ENCODE measurements at regions not wholly inside any gene's neighbourhood (a gene's known extent, or its start where the extent isn't known, plus 50 kb on each side); places are given as distances from the start of the nearest gene placed in this dataset.
A peak's percentile ranks its signal among the peaks of the same experiment; 100 is the strongest.

DNA sequence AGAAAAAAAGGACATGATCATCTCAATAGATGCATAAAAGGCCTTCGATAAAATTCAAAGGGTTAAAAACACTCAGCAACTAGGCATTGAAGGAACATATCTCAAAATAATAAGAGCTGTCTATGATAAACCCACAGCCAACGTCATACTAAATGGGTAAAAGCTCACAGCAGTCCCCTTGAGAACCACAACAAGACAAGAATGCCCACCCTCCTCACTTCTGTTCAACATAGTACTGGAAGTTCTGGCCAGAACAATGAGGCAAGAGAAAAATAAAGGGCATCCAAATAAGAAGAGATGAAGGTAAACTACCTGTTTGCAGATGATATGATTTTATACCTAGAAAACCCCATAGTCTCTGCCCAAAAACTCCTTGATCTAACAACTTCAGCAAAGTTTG lies 619.7 kb upstream of the LMCD1 start:
- no peak for DNase-seq (ENCODE audit: low read depth, low spot score)
- H3K27ac ChIP-seq, result no peak overlapping the region

DNA sequence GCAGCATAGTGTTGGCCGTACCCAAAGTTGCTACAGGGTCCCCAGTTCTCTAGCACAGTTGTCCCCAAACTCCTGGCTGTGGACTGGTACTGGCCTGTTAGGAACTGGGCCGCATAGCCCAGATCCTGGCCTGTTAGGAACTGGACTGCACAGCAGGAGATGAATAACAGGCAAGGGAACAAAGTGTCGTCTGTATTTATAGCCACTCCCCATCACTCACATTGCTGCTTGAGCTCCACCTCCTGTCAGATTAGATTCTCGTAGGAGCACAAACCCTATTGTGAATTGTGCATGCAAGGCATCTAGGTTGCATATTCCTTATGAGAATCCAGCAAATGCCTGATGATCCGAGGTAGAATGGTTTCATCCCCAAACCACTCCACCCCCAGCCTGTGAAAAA lies 604.0 kb upstream of the LMCD1 start:
- H3K27ac ChIP-seq, result no peak overlapping the region
- DNase-seq (ENCODE audit: low read depth, low spot score), result no peak

DNA sequence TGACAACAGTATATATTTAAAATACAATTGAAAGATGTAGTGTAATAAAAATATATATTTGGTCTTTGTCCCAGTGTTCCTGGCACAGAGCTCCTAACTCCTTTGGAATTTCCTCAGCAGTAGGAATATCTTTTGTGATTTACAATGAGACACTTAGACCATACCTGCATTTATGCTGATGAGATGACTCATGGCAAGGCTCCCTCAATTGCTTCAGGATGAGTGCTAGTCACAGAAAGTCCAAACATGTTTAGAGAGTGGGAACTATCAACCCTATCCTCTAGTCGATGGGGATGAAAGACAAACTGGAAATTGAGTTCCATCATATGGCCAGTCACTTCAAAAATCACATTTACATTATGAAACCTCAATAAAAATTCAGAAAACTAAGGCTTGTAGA lies 588.3 kb upstream of the LMCD1 start:
- DNase-seq (ENCODE audit: low read depth, low spot score), result no peak

DNA sequence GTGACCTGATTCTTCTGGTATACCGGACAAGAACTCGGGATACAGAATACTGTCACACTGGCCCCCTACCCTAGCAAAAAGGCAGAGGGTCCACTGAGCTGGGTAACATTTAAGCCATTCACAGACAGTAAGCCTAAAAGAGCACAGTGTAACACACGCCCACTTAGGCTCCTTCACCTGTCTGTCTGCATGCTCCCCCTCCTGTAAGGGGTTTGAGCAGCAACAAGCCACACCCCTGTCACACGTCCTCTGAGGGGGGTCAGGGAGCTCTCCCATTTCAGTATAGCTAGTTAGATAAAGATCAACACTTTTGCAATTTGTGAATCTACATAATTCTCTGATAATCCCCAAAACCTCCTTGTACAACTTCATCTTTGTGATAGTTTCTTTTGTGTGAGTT lies 586.3 kb upstream of the LMCD1 start:
- no peak for DNase-seq (ENCODE audit: low read depth, low spot score)
- no peak overlapping the region for H3K27ac ChIP-seq

More for the DNA sequence above, 588.3 kb upstream of the LMCD1 start:
- no peak overlapping the region for H3K27ac ChIP-seq

DNA sequence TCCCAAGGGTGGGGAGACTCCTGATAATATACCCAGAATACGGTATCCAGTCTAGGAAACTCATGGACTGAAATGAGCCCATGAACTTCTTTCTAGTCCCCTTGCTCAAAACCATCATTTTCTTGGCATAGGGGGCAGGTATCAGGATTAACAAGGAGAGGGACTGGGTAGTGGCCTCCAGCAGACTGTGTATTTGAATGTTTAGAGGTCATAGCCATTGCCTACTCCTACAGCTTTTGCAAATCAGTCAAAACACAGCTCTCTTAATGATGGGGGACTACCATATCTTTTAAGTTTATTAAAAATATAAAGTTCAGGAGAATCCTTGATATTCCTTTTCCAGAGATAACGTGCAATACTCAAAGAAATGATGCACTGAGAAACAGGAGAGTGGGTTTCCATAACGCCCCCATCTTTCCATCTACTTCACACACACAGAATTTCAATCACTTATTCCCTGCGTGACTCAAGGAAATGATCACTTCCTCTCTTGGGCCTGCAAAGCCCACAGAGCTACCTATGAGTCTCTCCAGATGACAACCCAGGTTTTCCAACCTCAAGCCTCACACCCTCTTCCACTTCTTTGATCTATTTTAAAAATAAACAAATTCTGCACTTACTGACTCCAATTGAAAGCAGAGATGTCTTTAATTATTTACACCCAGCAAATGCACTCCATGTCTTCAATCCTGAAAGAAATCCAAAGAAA lies 584.0 kb upstream of the LMCD1 start:
- no peak overlapping the region for H3K27ac ChIP-seq
- no peak for DNase-seq (ENCODE audit: low read depth, low spot score)

DNA sequence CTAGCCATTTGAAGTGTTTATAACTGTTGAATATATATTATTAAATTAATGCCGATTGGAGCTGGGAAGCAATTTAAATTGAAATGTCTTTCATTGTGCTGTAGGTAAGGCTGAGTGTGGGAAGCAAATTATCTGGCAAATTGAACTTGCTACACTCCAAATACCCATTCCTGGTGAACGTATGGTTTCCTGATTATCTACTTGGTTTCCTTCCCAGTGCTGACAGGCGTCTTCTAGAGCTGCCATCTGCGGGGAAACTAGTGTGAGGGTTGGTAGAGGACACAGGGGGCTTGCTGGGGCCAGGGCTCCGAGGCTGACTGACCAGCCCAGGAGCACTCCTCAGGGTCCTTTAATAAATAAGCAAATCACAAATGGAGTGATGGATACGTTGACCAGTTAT lies 581.4 kb upstream of the LMCD1 start:
- no peak overlapping the region for H3K27ac ChIP-seq
- DNase-seq (ENCODE audit: low read depth, low spot score), result no peak

DNA sequence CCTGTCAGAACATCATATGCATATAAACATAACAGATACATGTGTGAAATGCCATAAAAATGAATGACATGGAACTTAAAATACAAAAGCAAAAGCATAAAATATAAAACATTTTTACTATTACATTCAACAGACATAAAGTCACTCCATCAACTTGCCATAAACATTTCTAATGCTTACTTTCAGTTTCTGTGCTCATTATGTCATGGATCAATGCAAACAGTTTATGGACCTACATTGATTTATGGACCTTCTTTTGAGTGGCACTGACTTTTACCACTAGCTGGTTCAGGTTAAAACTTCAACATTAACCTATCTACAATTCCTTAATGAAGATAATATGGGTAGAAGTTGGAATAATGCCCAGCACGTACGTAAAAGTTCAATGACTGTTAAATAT lies 577.4 kb upstream of the LMCD1 start:
- no peak for DNase-seq (ENCODE audit: low read depth, low spot score)
- H3K27ac ChIP-seq, result no peak overlapping the region

DNA sequence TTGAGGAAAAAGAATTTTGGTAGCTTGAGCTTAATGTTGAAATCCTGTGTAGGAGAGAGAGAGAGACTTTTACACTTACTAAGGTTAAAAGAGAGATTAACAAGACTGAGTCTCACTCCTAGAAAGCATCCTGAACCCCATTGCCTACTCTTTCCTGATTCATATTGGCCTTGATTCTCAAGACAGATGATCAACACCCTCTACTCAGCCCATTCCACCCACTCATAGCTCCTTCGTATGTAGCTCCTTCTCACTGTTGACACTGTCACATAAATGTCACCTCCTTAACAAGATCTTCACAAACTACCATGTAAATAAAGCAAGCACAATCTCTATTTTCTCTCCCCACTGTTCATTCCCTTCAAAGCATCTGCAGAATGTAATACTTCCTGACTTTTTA lies 574.6 kb upstream of the LMCD1 start:
- no peak overlapping the region for H3K27ac ChIP-seq
- DNase-seq (ENCODE audit: low read depth, low spot score), result no peak

DNA sequence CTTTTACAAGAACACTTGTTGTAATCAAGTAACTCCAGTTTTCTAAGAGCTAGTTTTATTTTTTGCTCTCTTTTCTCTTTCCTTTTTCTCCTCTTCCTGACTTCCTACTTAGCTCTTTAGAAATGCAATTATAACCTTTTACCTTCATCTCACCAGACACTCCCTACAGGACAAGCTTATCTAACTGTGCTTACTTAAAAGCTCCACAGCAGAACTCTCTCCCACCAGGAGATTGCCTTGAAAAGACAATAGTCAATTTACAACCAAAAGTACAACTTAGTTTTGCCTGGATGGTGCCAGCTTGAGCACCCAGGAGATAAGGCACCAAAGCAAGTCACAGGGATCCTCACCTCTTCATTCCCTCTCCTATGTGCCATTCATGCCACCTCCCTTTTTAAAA lies 573.8 kb upstream of the LMCD1 start:
- no peak for DNase-seq (ENCODE audit: low read depth, low spot score)
- no peak overlapping the region for H3K27ac ChIP-seq

DNA sequence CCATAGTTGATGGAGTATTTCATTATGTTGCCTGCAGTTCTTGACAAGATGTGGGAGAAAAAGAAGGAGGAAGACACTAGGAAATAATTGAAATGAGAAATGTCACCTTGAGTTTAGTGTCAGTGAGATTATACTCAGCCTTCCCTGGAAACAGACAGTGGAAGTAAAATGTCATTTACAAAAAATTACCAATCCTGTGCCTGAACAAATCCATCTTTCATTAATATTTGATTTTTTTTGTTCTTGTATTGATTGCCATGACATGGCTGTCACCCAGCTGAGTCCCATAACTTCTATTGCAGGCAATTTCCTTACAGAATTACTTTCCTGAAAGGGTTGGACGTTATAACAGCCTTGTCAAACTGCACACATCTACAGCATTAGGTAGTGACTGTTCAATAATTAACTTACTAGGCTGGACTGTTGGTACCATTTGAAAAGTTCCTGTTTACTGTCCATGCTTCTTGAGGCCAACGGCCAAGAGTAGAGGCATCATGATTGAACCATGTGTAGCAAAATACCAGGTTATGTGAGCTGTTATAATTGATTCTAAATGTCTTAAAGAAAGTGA lies 572.2 kb upstream of the LMCD1 start:
- no peak overlapping the region for H3K27ac ChIP-seq
- DNase-seq (ENCODE audit: low read depth, low spot score), result no peak

DNA sequence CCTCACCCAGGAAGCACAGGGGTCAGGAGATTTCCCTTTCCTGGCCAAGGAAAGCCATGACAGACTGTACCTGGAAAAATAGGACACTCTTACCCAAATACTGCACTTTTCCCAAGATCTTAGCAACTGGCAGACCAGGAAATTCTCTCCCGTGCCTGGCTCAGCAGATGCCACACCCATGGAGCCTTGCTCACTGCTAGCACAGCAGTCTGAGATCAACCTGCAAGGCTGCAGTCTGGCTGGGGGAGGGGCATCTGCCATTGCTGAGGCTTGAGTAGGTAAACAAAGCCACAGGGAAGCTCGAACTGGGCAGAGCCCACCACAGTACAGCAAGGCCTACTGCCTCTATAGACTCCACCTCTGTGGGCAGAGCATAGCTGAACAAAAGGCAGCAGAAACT lies 567.3 kb upstream of the LMCD1 start:
- H3K27ac ChIP-seq, result no peak overlapping the region
- DNase-seq (ENCODE audit: low read depth, low spot score), result no peak

DNA sequence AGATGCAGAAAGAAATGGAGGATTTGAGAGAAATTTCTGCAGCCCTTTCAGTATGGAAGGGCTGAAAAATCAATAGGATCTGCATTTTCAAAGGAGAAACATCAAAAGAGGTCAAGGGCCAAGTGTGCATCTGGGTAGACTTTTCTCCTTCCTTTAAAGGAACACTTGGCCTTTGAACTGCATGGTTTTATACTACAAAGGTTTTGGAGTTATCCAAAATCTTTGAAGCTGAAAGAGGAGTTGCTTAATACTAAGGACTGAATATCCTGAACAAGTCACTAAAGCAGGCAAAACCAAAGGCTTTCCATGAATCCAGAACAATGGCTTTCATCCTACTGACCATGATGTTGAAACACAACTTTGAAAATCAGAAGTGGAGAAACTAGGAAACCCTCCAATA lies 553.7 kb upstream of the LMCD1 start:
- H3K27ac ChIP-seq, result no peak overlapping the region
- DNase-seq (ENCODE audit: low read depth, low spot score), result no peak

DNA sequence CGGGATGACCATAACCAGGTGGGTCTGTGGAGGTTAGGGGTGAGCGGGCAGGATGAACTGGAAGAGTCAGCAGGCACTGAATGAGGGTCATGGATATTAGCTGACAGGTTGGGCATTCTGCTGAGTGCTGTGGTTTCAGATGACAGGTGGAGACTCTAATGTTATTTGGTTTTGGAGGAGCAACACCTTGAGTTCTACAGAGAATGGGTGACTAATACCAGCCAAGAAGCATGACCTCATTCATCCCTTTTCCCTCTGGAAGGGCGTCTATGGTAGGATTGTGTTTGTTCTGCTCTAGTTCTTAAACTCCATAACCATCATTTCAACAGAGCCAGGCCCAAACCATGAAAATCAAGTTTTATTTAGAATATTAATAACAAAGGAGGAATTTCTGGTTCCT lies 550.7 kb upstream of the LMCD1 start:
- no peak for DNase-seq (ENCODE audit: low read depth, low spot score)
- no peak overlapping the region for H3K27ac ChIP-seq

DNA sequence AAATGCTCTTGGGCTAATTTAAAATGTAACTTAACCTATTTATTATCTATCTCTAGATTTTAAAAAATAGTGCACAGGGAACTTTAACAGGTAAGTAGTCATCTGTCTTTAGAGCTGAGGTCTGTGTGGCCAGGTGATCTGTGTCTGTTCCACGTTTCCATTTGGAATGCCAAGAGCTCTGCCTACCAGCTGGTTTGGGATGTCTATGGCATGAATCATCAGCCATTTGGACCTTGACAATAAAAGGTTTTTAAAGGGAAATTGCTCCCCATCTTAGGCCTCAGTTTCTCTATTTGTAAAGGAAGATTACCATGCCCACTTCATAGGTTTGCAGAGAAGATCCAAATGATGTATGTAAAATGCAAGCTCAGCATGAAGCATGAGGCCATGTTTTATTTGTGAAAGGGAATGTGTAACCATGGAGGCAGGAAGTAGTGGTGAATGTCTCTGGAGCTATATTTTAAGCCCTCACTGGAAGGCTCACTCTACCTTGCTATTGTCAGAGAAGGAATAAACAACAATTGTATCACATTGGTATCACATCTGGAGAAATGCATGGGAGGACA lies 548.1 kb upstream of the LMCD1 start:
- DNase-seq (ENCODE audit: low read depth, low spot score), result no peak
- H3K27ac ChIP-seq, result no peak overlapping the region

DNA sequence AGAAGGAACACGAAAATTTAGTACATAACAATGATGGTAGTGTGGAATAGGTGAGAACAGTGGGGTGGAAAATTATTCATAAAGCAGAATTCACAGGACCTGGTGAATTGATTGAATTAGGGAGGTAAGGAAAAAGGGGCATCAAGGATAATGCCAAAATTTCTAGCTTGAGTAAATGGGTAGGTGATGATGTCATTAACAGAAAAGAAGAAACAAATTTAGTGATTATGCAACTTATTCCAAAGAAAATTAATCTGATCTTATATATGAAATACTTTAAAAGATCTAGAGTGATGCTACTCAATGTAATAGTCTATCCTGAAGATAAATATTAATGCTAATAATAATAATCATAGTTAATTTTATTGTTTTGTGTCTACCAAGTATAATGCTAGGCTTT lies 544.6 kb upstream of the LMCD1 start:
- H3K27ac ChIP-seq, result no peak overlapping the region
- DNase-seq (ENCODE audit: low read depth, low spot score), result no peak

DNA sequence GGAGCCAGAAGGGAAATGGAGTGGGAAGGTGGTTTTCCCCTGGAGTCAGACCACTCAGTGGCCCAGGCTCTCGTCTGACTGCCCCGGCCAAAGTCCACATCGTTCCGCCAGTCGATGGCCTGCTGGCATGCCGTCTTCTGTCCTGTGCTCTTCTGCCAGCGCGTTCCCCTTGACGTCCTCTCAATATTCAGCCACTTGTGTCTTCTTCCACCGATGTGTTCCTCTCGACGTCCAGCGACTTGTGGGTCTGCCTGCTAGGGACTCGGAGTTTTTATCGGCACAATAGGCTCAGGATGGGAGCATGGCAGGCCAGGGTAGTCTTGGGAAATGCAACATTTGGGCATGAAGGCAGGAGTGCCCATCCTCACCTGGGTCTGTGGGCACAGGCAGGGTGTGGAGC lies 542.5 kb upstream of the LMCD1 start:
- DNase-seq (ENCODE audit: low read depth, low spot score), result no peak
- no peak overlapping the region for H3K27ac ChIP-seq

DNA sequence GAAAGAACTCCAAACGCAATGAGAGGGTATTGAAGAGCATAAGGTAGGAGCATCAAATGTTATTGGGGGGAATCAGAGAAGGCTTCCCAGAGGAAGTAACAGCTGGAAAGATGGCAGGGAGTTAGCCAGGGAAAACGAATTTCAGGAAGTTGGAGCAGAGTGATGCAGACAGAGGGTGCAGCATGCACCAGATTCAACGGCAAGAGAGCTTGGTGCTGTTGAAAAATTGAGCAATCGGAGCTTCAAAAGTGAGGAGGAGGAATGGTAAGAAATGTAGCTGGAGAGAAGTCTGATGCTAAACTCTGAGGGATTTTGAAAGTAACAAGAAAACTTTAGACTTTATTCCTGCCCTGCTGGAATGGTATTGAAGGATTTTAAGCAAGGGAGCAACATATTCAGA lies 541.0 kb upstream of the LMCD1 start:
- H3K27ac ChIP-seq, result no peak overlapping the region
- DNase-seq (ENCODE audit: low read depth, low spot score), result no peak

DNA sequence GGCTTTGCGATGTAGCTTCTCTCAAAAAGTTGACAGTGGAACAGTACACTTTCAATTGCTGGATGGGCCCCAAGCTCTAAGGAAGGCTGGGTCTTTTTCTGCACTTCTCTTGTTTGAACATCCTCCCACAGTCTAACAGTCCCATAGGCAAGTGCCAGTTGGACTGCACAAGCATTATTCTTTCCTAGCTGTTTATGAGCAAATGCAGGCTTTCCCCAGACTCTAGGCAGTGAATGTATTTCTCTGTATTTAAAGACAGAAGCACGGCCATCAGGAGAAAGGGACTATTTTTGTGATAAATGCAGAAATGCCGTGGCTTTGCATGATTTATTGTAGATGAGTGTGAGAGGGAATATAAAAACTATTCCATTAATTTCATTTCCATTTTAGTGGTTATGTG lies 539.3 kb upstream of the LMCD1 start:
- DNase-seq (ENCODE audit: low read depth, low spot score), result no peak
- no peak overlapping the region for H3K27ac ChIP-seq

DNA sequence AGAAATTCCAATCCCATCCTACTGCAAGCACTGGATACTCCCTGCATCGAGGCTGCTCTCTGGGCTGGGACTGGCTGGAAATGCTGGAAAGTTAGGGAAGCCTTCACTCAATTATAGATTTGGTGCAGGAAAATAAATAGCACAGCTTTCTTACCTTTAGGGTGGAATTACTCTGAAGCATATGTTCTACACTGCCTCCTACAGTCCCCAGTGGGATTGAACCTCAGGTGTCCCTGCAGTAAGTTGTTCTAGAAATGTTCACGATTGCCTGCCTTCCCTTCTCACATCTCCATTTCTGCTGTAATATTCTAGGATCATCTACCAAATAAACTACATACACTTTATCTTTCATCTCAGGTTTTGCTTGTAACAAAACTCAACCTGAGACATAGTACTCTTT lies 536.7 kb upstream of the LMCD1 start:
- H3K27ac ChIP-seq, result no peak overlapping the region
- DNase-seq (ENCODE audit: low read depth, low spot score), result no peak

DNA sequence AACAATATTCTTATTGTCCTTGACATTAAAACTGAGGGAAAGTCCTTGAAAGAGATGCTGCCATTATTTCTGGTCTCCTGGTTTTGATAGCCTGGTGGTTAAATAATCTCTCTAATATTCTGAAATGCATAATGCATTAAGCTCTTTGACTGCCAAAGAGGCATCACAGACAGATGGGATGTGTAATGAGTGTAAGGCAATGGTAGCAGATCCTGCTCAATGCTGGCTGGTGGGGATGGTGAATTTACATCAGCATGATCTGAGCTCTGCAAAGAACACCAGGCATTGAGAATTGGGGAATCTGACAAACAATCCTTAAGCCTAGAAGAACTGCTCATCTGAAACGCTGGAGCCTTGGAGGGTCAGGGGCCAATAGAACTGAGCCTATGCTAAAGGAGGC lies 528.6 kb upstream of the LMCD1 start:
- no peak for DNase-seq (ENCODE audit: low read depth, low spot score)
- H3K27ac ChIP-seq, result no peak overlapping the region

DNA sequence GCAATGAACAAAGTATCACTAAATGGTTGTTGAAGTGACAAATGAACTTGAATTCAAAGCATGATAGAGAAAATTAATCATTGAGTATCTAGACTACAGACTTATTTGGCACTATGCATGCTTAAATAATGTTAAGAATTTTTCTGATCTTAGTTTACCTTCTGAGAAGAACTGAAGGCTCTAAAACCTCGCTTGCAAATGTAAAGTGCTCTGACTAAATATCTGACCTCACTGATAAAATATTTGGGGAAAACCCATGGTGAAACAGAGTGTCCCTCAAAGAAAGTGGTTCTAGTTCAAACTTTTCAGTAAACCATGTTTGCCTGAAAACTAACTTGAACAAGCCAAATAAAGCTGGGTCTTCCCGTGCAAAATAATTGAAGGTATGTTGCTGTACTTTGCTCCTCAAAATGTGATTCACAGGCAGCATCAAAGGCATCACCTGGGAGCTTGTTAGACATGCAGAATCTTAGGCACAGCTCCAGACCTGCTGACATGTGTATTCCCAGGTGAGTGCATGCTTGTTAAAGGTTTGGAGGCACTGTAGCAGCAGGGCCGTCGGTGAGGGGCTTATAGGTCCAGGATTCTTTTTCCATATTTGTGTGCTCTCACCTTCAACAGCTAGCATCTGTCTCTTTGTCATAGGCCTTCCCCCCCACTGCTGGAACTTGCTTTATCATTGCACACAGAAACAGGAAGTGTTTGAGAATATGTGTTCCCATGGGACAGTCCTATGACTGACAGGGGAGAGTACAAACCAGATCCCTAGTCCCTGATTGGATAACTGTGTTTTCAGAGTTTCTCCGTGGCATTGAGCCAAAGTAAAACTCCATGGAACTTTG lies 524.2 kb upstream of the LMCD1 start:
- DNase-seq (ENCODE audit: low read depth, low spot score), result no peak
- peak overlapping the region; percentile 36 for H3K27ac ChIP-seq

Data from epithelial cell of prostate (primary cell).